Hepatocyte (in vitro differentiated cells): ENCODE measurements at regions not wholly inside any gene's neighbourhood (a gene's known extent, or its start where the extent isn't known, plus 50 kb on each side); places are given as distances from the start of the nearest gene placed in this dataset.

Experiments
- CTCF ChIP-seq: fragments of 200-600 bp; sonication (generic); IDR thresholded peaks from 2 replicates; pipeline ENCODE4 v1.5.1; 2016; ENCODE audit warnings: antibody characterized with exemption, mild to moderate bottlenecking; ENCODE audit not compliant: poor library complexity
- EZH2 ChIP-seq: fragments of 200-600 bp; sonication (generic); IDR thresholded peaks from 2 replicates; pipeline ENCODE4 v1.6.1; 2016; ENCODE audit warnings: antibody characterized with exemption, mild to moderate bottlenecking, borderline replicate concordance
- EZH2phosphoT487 ChIP-seq: fragments of 200-600 bp; sonication (generic); IDR thresholded peaks from one replicate; pipeline ENCODE4 v1.6.1; 2018; ENCODE audit warnings: antibody characterized with exemption, mild to moderate bottlenecking, low read depth, moderate library complexity; ENCODE audit not compliant: unreplicated experiment, severe bottlenecking

- TF ChIP-seq EZH2 (no peak), CTCF (no peak), EZH2phosphoT487 (no peak)
Measured at GRCh38 chr2:186105016-186105724, 366.6 kb downstream of the FSIP2 start.
